ENCODE measurements at regions not wholly inside any gene's neighbourhood (a gene's known extent, or its start where the extent isn't known, plus 50 kb on each side); places are given as distances from the start of the nearest gene placed in this dataset.

- no peaks in the 10 kb centered on the region for H3K4me1 Mint-ChIP-seq (ENCODE audit: low read depth)
- no peaks in the 10 kb centered on the region for H3K27me3 Mint-ChIP-seq
- no peak overlapping the region for H3K27ac Mint-ChIP-seq
- H3K36me3 Mint-ChIP-seq, result no peaks in the 10 kb centered on the region
- no peak overlapping the region for H3K4me3 Mint-ChIP-seq
- H3K9me3 Mint-ChIP-seq (ENCODE audit: low read depth), result no peaks in the 10 kb centered on the region
Measured at GRCh38 chr12:82120901-82121300, 237.3 kb downstream of the CCDC59 start.

DNA sequence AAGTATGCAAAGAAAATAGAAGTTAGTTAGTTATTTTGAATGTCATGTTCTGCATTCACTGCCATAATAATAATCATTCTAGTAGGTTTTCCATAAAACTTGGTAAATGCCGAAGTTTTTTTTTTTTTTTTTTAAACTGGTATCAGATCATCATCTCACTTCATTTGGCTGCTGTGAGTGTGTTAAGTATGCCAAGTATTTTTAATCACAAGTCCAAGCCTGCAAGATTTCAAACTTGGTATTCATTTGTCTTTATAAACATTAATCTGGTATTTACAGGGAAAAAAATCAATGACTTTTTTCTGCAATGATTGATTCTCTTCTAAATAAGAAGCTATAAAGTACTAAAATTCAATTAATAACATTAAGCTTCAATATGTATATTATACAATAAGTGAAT lies 248.9 kb downstream of the CCDC59 start:
- no peaks in the 10 kb centered on the region for H3K4me1 Mint-ChIP-seq (ENCODE audit: low read depth)
- H3K27ac Mint-ChIP-seq, result no peak overlapping the region
- H3K4me3 Mint-ChIP-seq, result no peak overlapping the region
- no peaks in the 10 kb centered on the region for H3K9me3 Mint-ChIP-seq (ENCODE audit: low read depth)
- H3K36me3 Mint-ChIP-seq, result no peaks in the 10 kb centered on the region
- no peaks in the 10 kb centered on the region for H3K27me3 Mint-ChIP-seq

GRCh38 chr12:82108615-82109014 lies 249.6 kb downstream of the CCDC59 start:
- H3K27me3 Mint-ChIP-seq, result no peaks in the 10 kb centered on the region
- H3K4me1 Mint-ChIP-seq (ENCODE audit: low read depth), result no peaks in the 10 kb centered on the region
- no peak overlapping the region for H3K4me3 Mint-ChIP-seq
- no peak overlapping the region for H3K27ac Mint-ChIP-seq
- no peaks in the 10 kb centered on the region for H3K9me3 Mint-ChIP-seq (ENCODE audit: low read depth)
- no peaks in the 10 kb centered on the region for H3K36me3 Mint-ChIP-seq

- Mint-ChIP-seq H3K4me1 (ENCODE audit: low read depth) (no peaks in the 10 kb centered on the region), H3K36me3 (no peaks in the 10 kb centered on the region), H3K27ac (no peak overlapping the region), H3K9me3 (ENCODE audit: low read depth) (peaks cover 8% of the 10 kb centered on the region), H3K4me3 (no peak overlapping the region), H3K27me3 (peaks cover 2% of the 10 kb centered on the region)
Measured at GRCh38 chr12:82099216-82099615, 259.0 kb downstream of the CCDC59 start.

GRCh38 chr12:82097877-82098276 lies 260.3 kb downstream of the CCDC59 start:
- peaks cover 8% of the 10 kb centered on the region for H3K9me3 Mint-ChIP-seq (ENCODE audit: low read depth)
- no peak overlapping the region for H3K27ac Mint-ChIP-seq
- no peak overlapping the region for H3K4me3 Mint-ChIP-seq
- peaks cover 2% of the 10 kb centered on the region for H3K27me3 Mint-ChIP-seq
- H3K36me3 Mint-ChIP-seq, result no peaks in the 10 kb centered on the region
- H3K4me1 Mint-ChIP-seq (ENCODE audit: low read depth), result no peaks in the 10 kb centered on the region

DNA sequence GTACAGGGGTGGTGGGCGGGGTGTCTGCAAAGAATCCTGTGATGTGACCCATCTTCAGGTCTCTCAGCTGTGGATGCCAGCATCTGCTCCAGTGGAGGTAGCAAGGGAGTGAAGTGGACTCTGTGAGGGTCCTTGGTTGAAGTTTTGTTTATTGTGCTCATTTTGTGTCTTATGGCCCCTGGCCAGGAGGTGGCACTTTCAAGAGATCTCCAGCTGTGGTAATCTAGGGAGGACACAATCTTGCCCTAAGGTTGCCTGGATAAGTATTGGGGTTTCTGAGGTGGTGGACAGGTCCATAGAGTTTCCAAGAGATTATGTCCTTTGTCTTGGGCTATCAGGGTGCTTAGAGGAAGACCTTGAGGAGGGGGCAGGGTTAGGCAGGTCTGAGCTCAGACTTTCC lies 260.7 kb downstream of the CCDC59 start:
- no peaks in the 10 kb centered on the region for H3K4me1 Mint-ChIP-seq (ENCODE audit: low read depth)
- H3K36me3 Mint-ChIP-seq, result no peaks in the 10 kb centered on the region
- no peak overlapping the region for H3K4me3 Mint-ChIP-seq
- H3K27me3 Mint-ChIP-seq, result peaks cover 2% of the 10 kb centered on the region
- H3K27ac Mint-ChIP-seq, result no peak overlapping the region
- peaks cover 8% of the 10 kb centered on the region for H3K9me3 Mint-ChIP-seq (ENCODE audit: low read depth)

DNA sequence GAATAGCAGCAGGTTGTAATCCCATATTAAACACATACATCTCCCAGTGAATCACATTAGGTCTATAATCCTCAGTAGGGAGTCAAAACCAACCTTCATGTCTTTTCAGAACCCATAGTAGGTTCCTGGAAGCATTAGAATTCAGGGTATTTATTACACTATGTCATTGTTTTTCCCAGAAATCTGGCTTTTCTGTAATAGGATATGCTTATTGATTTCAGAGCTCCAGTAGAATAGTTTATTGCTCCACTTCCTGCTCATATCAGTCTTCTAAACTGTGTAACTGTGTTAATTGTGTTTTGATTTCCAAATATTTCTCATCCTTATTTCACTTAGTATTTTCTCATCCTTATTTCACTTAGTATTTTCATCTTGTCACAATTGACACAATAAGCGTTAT lies 268.0 kb downstream of the CCDC59 start:
- Mint-ChIP-seq H3K27me3 (no peaks in the 10 kb centered on the region), H3K4me3 (no peak overlapping the region)

DNA sequence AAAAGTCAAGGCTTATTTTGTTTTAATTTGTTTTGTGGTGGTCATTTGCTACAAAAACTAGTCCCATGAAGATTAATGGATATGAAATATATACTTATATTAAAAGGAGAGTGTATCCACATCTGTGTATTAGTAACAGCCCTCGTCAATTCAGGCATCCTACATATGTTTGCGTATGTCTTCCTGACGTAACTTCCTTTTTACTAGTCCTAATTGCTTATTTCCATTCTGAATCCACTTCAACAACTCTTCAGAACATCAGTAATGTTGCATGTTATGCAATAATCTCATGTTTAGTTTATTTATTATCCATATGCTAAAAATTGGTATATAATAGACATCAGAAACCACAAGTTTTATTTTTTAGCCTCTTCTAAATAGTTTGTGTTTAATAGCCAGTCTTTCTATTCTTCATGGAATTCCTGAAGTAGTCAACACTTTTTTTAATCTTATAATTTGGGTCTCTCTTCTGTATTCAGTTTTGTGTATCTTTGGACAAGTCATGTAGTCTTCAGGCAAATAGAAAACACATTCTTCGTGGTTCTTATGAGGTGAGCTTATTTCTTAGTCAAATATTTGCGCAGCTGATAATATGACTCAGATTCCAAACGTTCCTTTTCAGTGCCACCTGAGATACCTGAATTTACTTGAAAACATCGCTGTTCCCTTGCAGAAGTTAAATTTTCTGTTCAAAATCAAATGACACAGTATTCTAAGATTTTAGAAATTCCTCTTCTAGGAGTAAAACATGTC lies 268.6 kb downstream of the CCDC59 start:
- no peaks in the 10 kb centered on the region for H3K27me3 Mint-ChIP-seq
- H3K4me1 Mint-ChIP-seq (ENCODE audit: low read depth), result no peaks in the 10 kb centered on the region
- peaks cover 4% of the 10 kb centered on the region for H3K9me3 Mint-ChIP-seq (ENCODE audit: low read depth)
- no peak overlapping the region for H3K27ac Mint-ChIP-seq
- H3K4me3 Mint-ChIP-seq, result no peak overlapping the region
- no peaks in the 10 kb centered on the region for H3K36me3 Mint-ChIP-seq

More for the DNA sequence above, 268.0 kb downstream of the CCDC59 start:
- H3K27ac Mint-ChIP-seq, result no peak overlapping the region
- no peaks in the 10 kb centered on the region for H3K36me3 Mint-ChIP-seq
- no peaks in the 10 kb centered on the region for H3K4me1 Mint-ChIP-seq (ENCODE audit: low read depth)
- peaks cover 3% of the 10 kb centered on the region for H3K9me3 Mint-ChIP-seq (ENCODE audit: low read depth)

GRCh38 chr12:82082501-82082900 lies 275.7 kb downstream of the CCDC59 start:
- Mint-ChIP-seq H3K27me3 (no peaks in the 10 kb centered on the region), H3K9me3 (ENCODE audit: low read depth) (peaks cover 5% of the 10 kb centered on the region), H3K36me3 (no peaks in the 10 kb centered on the region), H3K27ac (no peak overlapping the region), H3K4me1 (ENCODE audit: low read depth) (no peaks in the 10 kb centered on the region), H3K4me3 (no peak overlapping the region)

DNA sequence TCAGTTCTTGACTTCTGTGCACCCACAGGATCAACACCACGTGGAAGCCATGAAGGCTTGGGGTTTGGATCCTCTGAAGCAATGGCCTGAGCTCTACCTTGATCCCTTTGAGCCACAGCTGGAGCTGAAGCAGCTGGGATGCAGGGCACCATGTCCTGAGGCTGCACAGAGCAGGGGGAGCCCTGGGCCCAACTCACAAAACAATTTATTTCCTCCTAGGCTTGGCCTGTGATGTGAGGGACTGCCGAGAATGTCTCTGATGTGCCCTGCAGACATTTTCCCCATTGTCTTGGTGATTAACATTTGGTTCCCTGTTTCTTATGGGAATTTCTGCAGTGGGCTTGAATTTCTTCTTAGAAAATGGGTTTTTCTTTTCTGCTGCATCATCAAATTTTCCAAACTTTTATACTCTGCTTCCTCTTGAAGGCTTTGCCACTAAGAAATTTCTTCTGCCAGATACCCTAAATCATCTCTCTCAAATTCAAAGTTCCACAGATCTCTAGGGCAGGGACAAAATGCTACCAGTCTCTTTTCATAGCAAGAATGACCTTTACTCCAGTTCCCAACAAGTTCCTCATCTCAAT lies 288.2 kb downstream of the CCDC59 start:
- no peak overlapping the region for H3K4me3 Mint-ChIP-seq
- no peak overlapping the region for H3K27ac Mint-ChIP-seq
- no peaks in the 10 kb centered on the region for H3K36me3 Mint-ChIP-seq
- no peaks in the 10 kb centered on the region for H3K27me3 Mint-ChIP-seq
- no peaks in the 10 kb centered on the region for H3K9me3 Mint-ChIP-seq (ENCODE audit: low read depth)
- no peaks in the 10 kb centered on the region for H3K4me1 Mint-ChIP-seq (ENCODE audit: low read depth)

- Mint-ChIP-seq H3K9me3 (ENCODE audit: low read depth) (no peaks in the 10 kb centered on the region), H3K27me3 (no peaks in the 10 kb centered on the region), H3K27ac (no peak overlapping the region), H3K4me3 (no peak overlapping the region), H3K4me1 (ENCODE audit: low read depth) (no peaks in the 10 kb centered on the region), H3K36me3 (no peaks in the 10 kb centered on the region)
Measured at GRCh38 chr12:82058197-82058596, 299.0 kb upstream of the PPFIA2 start.

DNA sequence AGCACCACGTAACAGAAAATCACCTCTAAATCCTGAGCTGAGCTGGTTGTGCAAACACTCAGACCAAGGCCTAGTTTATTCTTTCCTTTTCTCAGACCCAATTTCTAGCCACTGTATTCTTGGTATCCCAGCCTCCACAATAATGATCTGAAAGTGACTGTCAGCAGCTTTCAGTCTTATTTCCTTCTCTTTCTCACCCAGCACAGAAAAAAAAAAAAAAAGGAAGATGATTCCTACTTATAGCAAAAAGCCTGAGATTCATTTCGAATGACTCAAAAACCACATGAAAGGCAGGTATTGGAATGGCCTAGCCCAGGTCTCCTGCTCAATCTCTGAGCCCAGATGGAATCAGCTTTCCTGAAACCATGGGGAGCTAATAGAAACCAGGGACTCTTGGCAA lies 298.6 kb upstream of the PPFIA2 start:
- Mint-ChIP-seq H3K27ac (no peak overlapping the region), H3K4me3 (no peak overlapping the region), H3K36me3 (no peaks in the 10 kb centered on the region), H3K9me3 (ENCODE audit: low read depth) (no peaks in the 10 kb centered on the region), H3K27me3 (no peaks in the 10 kb centered on the region), H3K4me1 (ENCODE audit: low read depth) (no peaks in the 10 kb centered on the region)

- Mint-ChIP-seq H3K4me1 (ENCODE audit: low read depth) (no peaks in the 10 kb centered on the region), H3K4me3 (no peak overlapping the region), H3K9me3 (ENCODE audit: low read depth) (no peaks in the 10 kb centered on the region)
Measured at GRCh38 chr12:82055391-82055790, 296.2 kb upstream of the PPFIA2 start.

DNA sequence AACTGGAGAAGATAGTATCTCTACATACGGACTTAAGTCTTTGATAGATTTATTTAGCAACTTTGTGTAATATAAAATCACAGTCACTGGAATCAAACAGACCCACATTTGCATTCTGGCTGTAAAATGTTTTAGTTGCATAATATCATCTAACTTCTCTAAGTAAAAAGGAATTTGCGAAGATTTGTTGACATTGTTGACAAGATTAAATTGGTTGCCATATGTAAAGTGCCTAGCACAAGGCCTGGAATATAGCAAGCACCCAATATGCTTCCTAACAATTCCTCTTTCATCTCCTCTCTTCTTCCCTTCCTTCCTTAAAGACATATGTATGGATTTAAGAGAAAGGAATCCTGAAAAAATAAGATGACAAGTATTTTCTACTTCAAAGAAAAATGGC lies 295.4 kb upstream of the PPFIA2 start:
- Mint-ChIP-seq H3K4me1 (ENCODE audit: low read depth) (no peaks in the 10 kb centered on the region), H3K27ac (no peak overlapping the region), H3K36me3 (no peaks in the 10 kb centered on the region), H3K4me3 (no peak overlapping the region), H3K27me3 (no peaks in the 10 kb centered on the region), H3K9me3 (ENCODE audit: low read depth) (no peaks in the 10 kb centered on the region)

More at GRCh38 chr12:82055391-82055790, 296.2 kb upstream of the PPFIA2 start:
- Mint-ChIP-seq H3K27me3 (no peaks in the 10 kb centered on the region), H3K27ac (no peak overlapping the region), H3K36me3 (no peaks in the 10 kb centered on the region)

DNA sequence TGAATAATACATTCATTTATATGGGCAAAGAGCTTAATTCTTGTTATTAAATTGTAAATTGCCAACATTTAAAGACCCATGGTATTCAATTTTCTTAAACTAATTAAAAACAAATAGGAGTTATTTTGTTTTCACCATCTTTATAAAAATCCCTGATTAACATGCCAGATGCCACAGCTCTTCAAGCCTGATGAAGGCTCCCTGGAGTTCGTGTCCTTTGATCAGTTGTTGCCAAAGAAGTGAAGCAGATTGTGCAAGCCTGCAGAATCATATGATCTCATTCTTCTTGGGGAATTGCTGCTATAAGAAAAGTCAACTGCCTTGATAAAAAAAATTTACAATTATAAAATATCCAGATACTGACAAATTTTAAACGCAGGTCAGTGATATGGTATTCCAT lies 288.3 kb upstream of the PPFIA2 start:
- H3K36me3 Mint-ChIP-seq, result no peaks in the 10 kb centered on the region
- no peaks in the 10 kb centered on the region for H3K9me3 Mint-ChIP-seq (ENCODE audit: low read depth)
- H3K4me3 Mint-ChIP-seq, result no peak overlapping the region
- H3K27ac Mint-ChIP-seq, result no peak overlapping the region
- no peaks in the 10 kb centered on the region for H3K4me1 Mint-ChIP-seq (ENCODE audit: low read depth)
- H3K27me3 Mint-ChIP-seq, result peaks cover 3% of the 10 kb centered on the region

Measured in activated naive CD8-positive, alpha-beta T cell (primary cell).